ENCODE measurements at regions not wholly inside any gene's neighbourhood (a gene's known extent, or its start where the extent isn't known, plus 50 kb on each side); places are given as distances from the start of the nearest gene placed in this dataset.

DNA sequence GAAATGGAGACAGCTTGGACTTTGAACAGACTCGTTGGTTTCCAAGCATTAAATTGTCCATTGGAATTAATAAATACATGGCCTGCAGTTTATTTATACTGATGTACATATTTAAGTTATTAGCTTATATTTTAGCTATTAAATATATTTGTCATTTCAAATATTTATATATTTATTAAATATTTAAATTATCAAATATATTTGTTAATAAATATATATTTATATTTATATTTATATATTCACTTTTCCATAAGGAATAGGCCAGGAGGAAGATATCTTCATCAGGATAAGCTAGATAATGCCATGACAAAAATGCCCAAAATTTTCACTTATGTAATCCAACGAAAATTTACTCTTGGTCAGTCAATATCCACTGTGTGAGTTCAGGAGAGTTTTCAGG is 229.9 kb downstream of the ZNF608 start:
- dilution Hi-C loops (cut with MboI; ENCODE audit: extremely low pct_ligation_motif_present, low sequenced_read_pairs) = no loop called here
- intact Hi-C loops (cut with micrococcal nuclease) = no loop called here
- no peak for FAIRE-seq

DNA sequence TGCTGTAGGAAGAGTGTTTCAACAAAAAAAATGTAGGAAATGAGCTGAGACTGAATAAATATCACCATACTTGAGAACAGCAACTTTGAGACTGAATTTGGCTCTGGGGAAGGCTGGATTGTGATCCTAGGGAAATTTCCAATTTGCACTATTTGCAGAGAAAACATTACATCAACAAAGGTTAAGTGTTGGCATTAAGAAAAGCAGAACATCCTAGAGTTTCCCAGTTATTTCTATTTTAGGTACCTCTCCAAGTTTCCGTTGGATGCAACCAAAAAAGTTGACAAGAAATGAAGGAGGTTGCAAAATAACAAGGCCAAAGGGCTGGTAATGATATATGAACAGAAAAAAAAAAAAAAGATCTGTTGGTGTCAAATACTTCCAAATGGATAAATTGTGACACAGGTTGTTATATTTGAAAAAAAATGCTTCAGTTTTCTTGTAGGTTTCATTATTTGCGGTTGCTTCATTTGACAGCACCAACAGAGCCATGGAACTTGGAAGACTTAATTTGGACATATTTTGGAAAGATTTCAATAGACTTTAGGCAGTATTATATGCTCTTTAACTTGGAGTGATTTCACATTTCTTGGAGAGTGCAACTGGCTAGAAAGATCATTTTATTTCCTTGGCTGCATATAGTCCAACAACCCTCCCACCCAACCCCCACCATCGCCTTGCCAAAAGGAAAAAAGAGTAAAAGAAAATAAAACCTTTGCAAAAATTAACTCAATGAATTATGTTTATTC is 230.8 kb downstream of the ZNF608 start:
- Histone ChIP-seq H3K9me3 (replicated peaks; ENCODE audit: control insufficient read depth, insufficient read depth, low read length) (no peaks in the 10 kb centered on the region), H3K4me3 (replicated peaks in 1 of 3; ENCODE audit: insufficient read depth in 1 of 3, low read depth in 1 of 3, low read length in 3 of 3) (no peak overlapping the region), H3K4me2 (ENCODE audit: insufficient read depth, low read length) (no peak overlapping the region), H3K36me3 (ENCODE audit: control insufficient read depth in 2 of 2, extremely low read depth in 1 of 2, insufficient read depth in 2 of 2, low read length in 2 of 2) (no peaks in the 10 kb centered on the region), H3K9me1 (replicated peaks; ENCODE audit: control insufficient read depth, extremely low read depth, insufficient read depth, low read length) (no peaks in the 10 kb centered on the region), H4K20me1 (replicated peaks; ENCODE audit: control insufficient read depth, extremely low read depth, insufficient read depth, low read length) (no peaks in the 10 kb centered on the region), H3K27ac (ENCODE audit: insufficient read depth, low read depth, low read length) (no peak overlapping the region), H2AFZ (ENCODE audit: low read depth, low read length) (no peak overlapping the region), H3K79me2 (ENCODE audit: control insufficient read depth, insufficient read depth, low read length) (no peaks in the 10 kb centered on the region), H3K27me3 (ENCODE audit: control insufficient read depth in 2 of 2, insufficient read depth in 2 of 2, low read length in 2 of 2) (no peaks in the 10 kb centered on the region), H3K4me1 (ENCODE audit: control insufficient read depth, extremely low read depth, insufficient read depth, low read length) (no peaks in the 10 kb centered on the region), H3K9ac (replicated peaks; ENCODE audit: extremely low read depth, insufficient read depth, low read length) (no peak overlapping the region)
- TF ChIP-seq POLR2AphosphoS5 (IDR thresholded peaks at IDR 0.05; ENCODE audit: insufficient read depth, low read depth, low read length) (no peak), JUN (IDR thresholded peaks at IDR 0.05; ENCODE audit: borderline replicate concordance, insufficient read depth, insufficient read length, low read depth) (no peak), EZH2 (IDR thresholded peaks at IDR 0.05; ENCODE audit: borderline replicate concordance, low read depth, low read length, severe bottlenecking) (no peak), MAX (IDR thresholded peaks at IDR 0.05; ENCODE audit: insufficient read depth, insufficient read length) (no peak), POLR2A (IDR thresholded peaks at IDR 0.05; ENCODE audit: low read depth, low read length) (no peak), MYC (IDR thresholded peaks at IDR 0.05; ENCODE audit: low read depth, low read length) (no peak), FOS (IDR thresholded peaks at IDR 0.05; ENCODE audit: borderline replicate concordance, insufficient read depth, low read length) (no peak), GATA2 (IDR thresholded peaks at IDR 0.05; ENCODE audit: insufficient read depth, insufficient read length, low read depth, low read length) (no peak), CTCF (IDR thresholded peaks at IDR 0.05; ENCODE audit: extremely low read depth in 1 of 2, insufficient read depth in 1 of 2, low read depth in 1 of 2, low read length in 2 of 2) (no peak)
- FAIRE-seq (no peak), DNase-seq (ENCODE audit: low read depth, low spot score) (peak; percentile 79)
- ChIA-PET POLR2A (no interaction called here), CTCF (interaction anchor here (1.0 kb wide), 1 partner anchor 10 kb away, joined by 4 read pairs; no protein-coding TSS in a partner anchor)
- intact Hi-C loops (cut with micrococcal nuclease) (no loop called here), dilution Hi-C loops (cut with MboI; ENCODE audit: extremely low pct_ligation_motif_present, low sequenced_read_pairs) (no loop called here)
- BruUV-seq (replicated peaks) = no TSS peak

More for the DNA sequence above, 229.9 kb downstream of the ZNF608 start:
- BruUV-seq (replicated peaks) = no TSS peak
- H3K4me1 ChIP-seq (ENCODE audit: control insufficient read depth, extremely low read depth, insufficient read depth, low read length) = no peaks in the 10 kb centered on the region
- H3K27ac ChIP-seq (ENCODE audit: insufficient read depth, low read depth, low read length) = no peak overlapping the region
- no peaks in the 10 kb centered on the region for H3K27me3 ChIP-seq (ENCODE audit: control insufficient read depth in 2 of 2, insufficient read depth in 2 of 2, low read length in 2 of 2)
- H3K4me2 ChIP-seq (ENCODE audit: insufficient read depth, low read length) = no peak overlapping the region
- CTCF ChIA-PET = interaction anchor here (1.2 kb wide), 1 partner anchor 11 kb away, joined by 4 read pairs; no protein-coding TSS in a partner anchor
- H3K36me3 ChIP-seq (ENCODE audit: control insufficient read depth in 2 of 2, extremely low read depth in 1 of 2, insufficient read depth in 2 of 2, low read length in 2 of 2) = no peaks in the 10 kb centered on the region
- no peaks in the 10 kb centered on the region for H3K9me1 ChIP-seq (replicated peaks; ENCODE audit: control insufficient read depth, extremely low read depth, insufficient read depth, low read length)
- H3K79me2 ChIP-seq (ENCODE audit: control insufficient read depth, insufficient read depth, low read length) = no peaks in the 10 kb centered on the region
- H3K9ac ChIP-seq (replicated peaks; ENCODE audit: extremely low read depth, insufficient read depth, low read length) = no peak overlapping the region
- no peak overlapping the region for H2AFZ ChIP-seq (ENCODE audit: low read depth, low read length)
- no peaks in the 10 kb centered on the region for H3K9me3 ChIP-seq (replicated peaks; ENCODE audit: control insufficient read depth, insufficient read depth, low read length)
- H3K4me3 ChIP-seq (replicated peaks in 1 of 3; ENCODE audit: insufficient read depth in 1 of 3, low read depth in 1 of 3, low read length in 3 of 3) = no peak overlapping the region
- TF ChIP-seq MAX (IDR thresholded peaks at IDR 0.05; ENCODE audit: insufficient read depth, insufficient read length) = no peak
- no peak for TF ChIP-seq POLR2AphosphoS5 (IDR thresholded peaks at IDR 0.05; ENCODE audit: insufficient read depth, low read depth, low read length)
- no peak for TF ChIP-seq FOS (IDR thresholded peaks at IDR 0.05; ENCODE audit: borderline replicate concordance, insufficient read depth, low read length)
- TF ChIP-seq MYC (IDR thresholded peaks at IDR 0.05; ENCODE audit: low read depth, low read length) = no peak
- TF ChIP-seq EZH2 (IDR thresholded peaks at IDR 0.05; ENCODE audit: borderline replicate concordance, low read depth, low read length, severe bottlenecking) = no peak
- no peak for TF ChIP-seq POLR2A (IDR thresholded peaks at IDR 0.05; ENCODE audit: low read depth, low read length)
- DNase-seq (ENCODE audit: low read depth, low spot score) = no peak
- POLR2A ChIA-PET = no interaction called here
- H4K20me1 ChIP-seq (replicated peaks; ENCODE audit: control insufficient read depth, extremely low read depth, insufficient read depth, low read length) = no peaks in the 10 kb centered on the region

Measured in endothelial cell of umbilical vein (primary cell).